Osteoblast (primary cell): ENCODE measurements at regions not wholly inside any gene's neighbourhood (a gene's known extent, or its start where the extent isn't known, plus 50 kb on each side); places are given as distances from the start of the nearest gene placed in this dataset.

Source experiments
- DNase-seq: peaks from one replicate; pipeline ENCODE4 v3.0.0; 2011; ENCODE audit warnings: low spot score, mixed read lengths; ENCODE audit not compliant: insufficient read length; ENCODE audit errors: missing footprints
- H2AFZ ChIP-seq: 2 replicates; pipeline ENCODE4 v1.6.0; 2011; ENCODE audit warnings: mild to moderate bottlenecking, low read length
- H3K27ac ChIP-seq: 2 replicates; pipeline ENCODE4 v1.5.1; 2011; ENCODE audit warnings: mild to moderate bottlenecking, low read depth, low read length, moderate library complexity
- H3K27me3 ChIP-seq: 2 replicates; pipeline ENCODE4 v1.6.0; 2012; ENCODE audit warnings: mild to moderate bottlenecking, control low read depth, inconsistent platforms, low read length, moderate library complexity; ENCODE audit not compliant: insufficient read depth
- H3K36me3 ChIP-seq: 2 replicates; pipeline ENCODE4 v1.5.1; 2011; ENCODE audit warnings: mild to moderate bottlenecking, low read length, control low read depth, moderate library complexity; ENCODE audit not compliant: insufficient read depth
- H3K4me1 ChIP-seq: 2 replicates; pipeline ENCODE4 v1.5.1; 2011; ENCODE audit warnings: mild to moderate bottlenecking, low read length, control low read depth, moderate library complexity; ENCODE audit not compliant: insufficient read depth
- H3K4me2 ChIP-seq: 2 replicates; pipeline ENCODE4 v1.6.0; 2011; ENCODE audit warnings: mild to moderate bottlenecking, low read length; ENCODE audit not compliant: insufficient read depth
- H3K4me3 ChIP-seq: fragments of 200-600 bp; sonication (generic); 3 replicates; pipeline ENCODE4 v1.5.1; 2012; ENCODE audit warnings: mild to moderate bottlenecking, low read length, inconsistent platforms; ENCODE audit not compliant: insufficient read depth
- H3K79me2 ChIP-seq: 2 replicates; pipeline ENCODE4 v1.6.0; 2012; ENCODE audit warnings: mild to moderate bottlenecking, low read length, control low read depth, inconsistent platforms; ENCODE audit not compliant: insufficient read depth
- H3K9me3 ChIP-seq: 2 replicates; pipeline ENCODE4 v1.5.1; 2011; ENCODE audit warnings: low read depth, low read length, control low read depth
- H4K20me1 ChIP-seq: 2 replicates; pipeline ENCODE4 v1.6.0; 2012; ENCODE audit warnings: mild to moderate bottlenecking, low read length, control low read depth; ENCODE audit not compliant: insufficient read depth
- CTCF ChIP-seq: IDR thresholded peaks from 2 replicates; pipeline ENCODE4 v1.5.1; 2011; ENCODE audit warnings: mild to moderate bottlenecking, low read depth, low read length, moderate library complexity; ENCODE audit errors: extremely low read depth

GRCh38 chr11:95337175-95337957, 106.4 kb upstream of the SESN3 start:
- Histone ChIP-seq H3K36me3 (no peaks in the 10 kb centered on the region), H3K4me2 (peak overlapping the region; percentile 77), H4K20me1 (no peaks in the 10 kb centered on the region), H3K4me3 (peak overlapping the region; percentile 57), H3K79me2 (no peaks in the 10 kb centered on the region), H3K27ac (peak overlapping the region; percentile 46), H2AFZ (peak overlapping the region; percentile 94), H3K9me3 (no peaks in the 10 kb centered on the region), H3K27me3 (no peaks in the 10 kb centered on the region), H3K4me1 (peaks cover 26% of the 10 kb centered on the region)
- DNase-seq = no peak
- no peak for TF ChIP-seq CTCF

- H3K4me3 ChIP-seq = no peak overlapping the region
- no peak for TF ChIP-seq CTCF
- no peak for DNase-seq
- no peaks in the 10 kb centered on the region for H3K27me3 ChIP-seq
- H3K79me2 ChIP-seq = no peaks in the 10 kb centered on the region
- no peak overlapping the region for H3K27ac ChIP-seq
- no peak overlapping the region for H2AFZ ChIP-seq
- H3K9me3 ChIP-seq = no peaks in the 10 kb centered on the region
- H3K36me3 ChIP-seq = no peaks in the 10 kb centered on the region
- no peaks in the 10 kb centered on the region for H4K20me1 ChIP-seq
- H3K4me1 ChIP-seq = peaks cover 26% of the 10 kb centered on the region
- H3K4me2 ChIP-seq = no peak overlapping the region
Observed at GRCh38 chr11:95335989-95336388, 105.0 kb upstream of the SESN3 start.

GRCh38 chr11:95331161-95331560, 100.2 kb upstream of the SESN3 start:
- Histone ChIP-seq H2AFZ (no peak overlapping the region), H3K4me3 (no peak overlapping the region), H4K20me1 (no peaks in the 10 kb centered on the region), H3K36me3 (no peaks in the 10 kb centered on the region), H3K27me3 (no peaks in the 10 kb centered on the region), H3K4me2 (no peak overlapping the region), H3K9me3 (no peaks in the 10 kb centered on the region), H3K27ac (no peak overlapping the region), H3K4me1 (no peaks in the 10 kb centered on the region), H3K79me2 (no peaks in the 10 kb centered on the region)
- TF ChIP-seq CTCF = no peak
- no peak for DNase-seq

- Histone ChIP-seq H3K27ac (no peak overlapping the region), H3K4me2 (no peak overlapping the region), H2AFZ (no peak overlapping the region), H3K4me3 (no peak overlapping the region), H3K4me1 (no peaks in the 10 kb centered on the region), H3K79me2 (no peaks in the 10 kb centered on the region), H4K20me1 (no peaks in the 10 kb centered on the region), H3K27me3 (no peaks in the 10 kb centered on the region), H3K36me3 (no peaks in the 10 kb centered on the region), H3K9me3 (no peaks in the 10 kb centered on the region)
- no peak for TF ChIP-seq CTCF
- DNase-seq = no peak
Observed at GRCh38 chr11:95330302-95330701, 99.3 kb upstream of the SESN3 start.
